B cell (primary cell): ENCODE measurements at regions not wholly inside any gene's neighbourhood (a gene's known extent, or its start where the extent isn't known, plus 50 kb on each side); places are given as distances from the start of the nearest gene placed in this dataset.

Source experiments
- ATAC-seq: fragments of 200-7000 bp; cut with Tn5 transposase; one replicate; pipeline ENCODE4 v1.10.0; 2021; ENCODE audit warnings: low read depth, mild to moderate bottlenecking, moderate number of reproducible peaks, moderate library complexity
- CTCF ChIA-PET: fragments of 350-600 bp; sonication (Branson Sonifier 250); formaldehyde crosslinking; loops from one replicate; lab custom pipeline; 2021; ENCODE audit warnings: antibody characterized with exemption, inconsistent platforms; lab: Charles Lee
- POLR2A ChIA-PET: fragments of 350-600 bp; sonication (Branson Sonifier 250); formaldehyde crosslinking; loops from one replicate; lab custom pipeline; 2021; ENCODE audit warnings: antibody characterized with exemption; lab: Charles Lee
- DNase-seq: peaks from one replicate; pipeline ENCODE4 v3.0.0; 2013
- H2AFZ ChIP-seq: 2 replicates; pipeline ENCODE4 v1.6.1; 2012; ENCODE audit warnings: mild to moderate bottlenecking, low read depth, low read length; ENCODE audit not compliant: insufficient read depth, poor library complexity, severe bottlenecking
- H3K27ac ChIP-seq, 2 donors: 1 replicate in 1 of 2; 2 replicates in 1 of 2; pipeline ENCODE4 v1.5.1; 2012 to 2013; ENCODE audit warnings: low read length in 2 of 2, mild to moderate bottlenecking in 2 of 2, moderate library complexity in 1 of 2
- H3K27me3 ChIP-seq, 4 experiments: fragments of 200-600 bp in 1 of 4; sonication (generic) in 1 of 4; replicated peaks in 1 of 4; 1 replicate in 2 of 4; 2 replicates in 2 of 4; pipeline versions ENCODE4 v1.6.1 to v1.7.0; 2013 to 2016; ENCODE audit warnings: low read length in 3 of 4, mild to moderate bottlenecking in 2 of 4, mixed read lengths in 1 of 4, moderate library complexity in 1 of 4; ENCODE audit not compliant: insufficient read depth in 4 of 4, control insufficient read depth in 3 of 4; ENCODE audit errors: control extremely low read depth in 1 of 4
- H3K36me3 ChIP-seq, 2 experiments: replicated peaks in 1 of 2; 1 replicate in 1 of 2; 2 replicates in 1 of 2; pipeline versions ENCODE4 v1.6.1 to v1.7.1; 2013; ENCODE audit warnings: low read length in 1 of 2; ENCODE audit not compliant: insufficient read depth in 2 of 2, control insufficient read depth in 1 of 2; ENCODE audit errors: control extremely low read depth in 1 of 2, extremely low read depth in 1 of 2
- H3K4me1 ChIP-seq, 2 donors: fragments of 200-600 bp in 1 of 2; sonication (generic) in 1 of 2; 1 replicate in 1 of 2; 2 replicates in 1 of 2; pipeline versions ENCODE4 v1.5.1 to v1.6.1; 2013 to 2017; ENCODE audit warnings: low read length in 2 of 2; ENCODE audit not compliant: control insufficient read depth in 2 of 2, insufficient read depth in 2 of 2
- H3K4me2 ChIP-seq: replicated peaks from 2 replicates; pipeline ENCODE3; 2012; ENCODE audit warnings: mild to moderate bottlenecking, low read depth, low read length; ENCODE audit not compliant: poor library complexity, severe bottlenecking
- H3K4me3 ChIP-seq, 5 experiments: fragments of 200-600 bp in 1 of 5; sonication (generic) in 1 of 5; 1 replicate in 3 of 5; 2 replicates in 2 of 5; pipeline versions ENCODE4 v1.5.1 to v1.7.0; 2011 to 2016; ENCODE audit warnings: low read length in 4 of 5, mild to moderate bottlenecking in 4 of 5, low read depth in 2 of 5, control low read depth in 1 of 5, moderate library complexity in 1 of 5; ENCODE audit not compliant: insufficient read depth in 1 of 5; ENCODE audit errors: control extremely low read depth in 1 of 5, extremely low read depth in 1 of 5
- H3K79me2 ChIP-seq: fragments of 200-600 bp; sonication (generic); one replicate; pipeline ENCODE4 v1.6.0; 2016; ENCODE audit warnings: low read length; ENCODE audit not compliant: control insufficient read depth, insufficient read depth
- H3K9ac ChIP-seq: fragments of 200-600 bp; sonication (generic); 2 replicates; pipeline ENCODE4 v1.6.1; 2017; ENCODE audit warnings: mild to moderate bottlenecking, low read length, moderate library complexity
- H3K9me3 ChIP-seq, 3 donors: one replicate each; pipeline versions ENCODE4 v1.6.1 to v1.7.1; 2013; ENCODE audit warnings: low read length in 2 of 3; ENCODE audit not compliant: control insufficient read depth in 2 of 3, insufficient read depth in 1 of 3; ENCODE audit errors: control extremely low read depth in 1 of 3
- H4K20me1 ChIP-seq: 2 replicates; pipeline ENCODE4 v1.6.0; 2012; ENCODE audit warnings: mild to moderate bottlenecking, low read length; ENCODE audit not compliant: insufficient read depth, control insufficient read depth, poor library complexity, severe bottlenecking
- H3K27ac Mint-ChIP-seq: one replicate; pipeline ENCODE4 v1.8.0; 2021; ENCODE audit warnings: mixed read lengths
- H3K27me3 Mint-ChIP-seq: one replicate; pipeline ENCODE4 v1.8.0; 2021; ENCODE audit warnings: mixed read lengths
- H3K4me1 Mint-ChIP-seq: one replicate; pipeline ENCODE4 v1.8.0; 2021; ENCODE audit warnings: mixed read lengths
- H3K4me3 Mint-ChIP-seq: one replicate; pipeline ENCODE4 v1.8.0; 2021; ENCODE audit warnings: mixed read lengths
- H3K9me3 Mint-ChIP-seq: one replicate; pipeline ENCODE4 v1.8.0; 2022; ENCODE audit warnings: mixed read lengths; ENCODE audit not compliant: insufficient read depth
- EZH2 ChIP-seq: IDR thresholded peaks from 2 replicates; pipeline ENCODE4 v1.6.1; 2012; ENCODE audit warnings: borderline replicate concordance, low read depth, mild to moderate bottlenecking, moderate library complexity, low read length; ENCODE audit not compliant: insufficient read depth, poor library complexity, severe bottlenecking
- WGBS: methylation state at CpG from one replicate; pipeline ENCODE4 v1.1.5; 2013; ENCODE audit warnings: missing lambda C conversion rate; ENCODE audit not compliant: insufficient coverage; 5-methylcytosine and 5-hydroxymethylcytosine counted together
- intact Hi-C: fragments of 100-400 bp; cut with micrococcal nuclease; formaldehyde crosslinking; loops from one replicate; pipeline ENCODE4 v1.10.0; 2022
- TF ChIP-seq, protein P1 (sequence below): fragments of 200-600 bp; IDR thresholded peaks from one replicate; pipeline ENCODE4 v1.8.0; 2022; ENCODE audit warnings: antibody characterized with exemption, mild to moderate bottlenecking

DNA sequence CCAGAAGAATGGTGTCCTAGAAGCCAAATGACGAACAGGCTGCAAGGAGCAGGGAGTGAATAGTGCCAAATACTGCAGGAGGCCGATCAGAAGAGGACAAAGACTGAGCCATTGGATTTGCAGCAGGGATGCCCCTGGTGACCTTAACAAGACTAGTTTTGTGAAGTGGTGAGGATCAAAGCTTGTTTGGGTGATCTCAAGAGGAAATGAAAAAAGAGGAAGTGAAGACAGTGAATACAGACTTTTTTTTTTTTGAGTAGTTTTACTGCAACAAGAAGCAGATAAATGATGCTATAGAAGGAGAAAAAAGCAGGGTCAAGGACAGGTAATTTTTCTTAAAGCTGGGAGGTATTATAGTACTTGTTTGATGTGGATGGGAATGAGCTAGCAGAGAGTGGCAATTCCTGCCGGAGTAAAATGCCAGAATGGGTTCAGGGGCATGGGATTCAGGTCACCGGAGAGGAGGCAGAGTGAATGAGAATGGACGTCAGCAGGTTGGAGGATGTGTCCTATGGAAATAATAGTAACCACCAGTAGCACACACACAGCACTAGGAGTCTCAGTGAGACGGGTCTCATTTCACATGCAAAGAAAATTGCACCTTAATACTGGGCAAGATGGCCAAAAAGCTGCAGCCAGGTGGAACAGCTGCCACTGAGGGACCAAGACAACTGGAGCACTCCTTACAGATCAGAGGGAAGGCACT, 345.8 kb upstream of the CCDC196 start:
- H3K27me3 ChIP-seq = peaks cover 0 to 5% (median 0%) of the 10 kb centered on the region in 4 experiments
- H3K4me3 ChIP-seq = no peak overlapping the region
- peak overlapping the region; percentile 37 for H3K4me2 ChIP-seq

DNA sequence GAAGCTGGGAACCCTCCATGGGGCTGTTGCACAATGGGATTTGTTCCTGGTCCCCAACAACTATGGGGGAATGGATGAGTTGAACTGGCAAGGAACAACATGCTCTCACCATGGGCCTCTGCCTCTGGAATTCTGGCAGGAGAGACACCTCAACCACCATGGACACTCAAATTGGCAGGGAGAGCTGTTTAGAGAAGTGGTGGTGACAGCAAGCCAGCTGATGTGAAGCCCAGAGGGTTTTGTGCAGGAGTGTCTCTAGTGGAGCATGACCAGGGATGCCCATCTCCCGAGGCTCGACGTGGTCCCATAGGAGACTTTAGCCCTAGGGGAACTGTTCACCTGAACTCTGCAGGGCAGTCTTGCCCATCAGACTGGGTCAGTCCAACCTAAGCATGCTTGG, 345.2 kb upstream of the CCDC196 start:
- Mint-ChIP-seq H3K27ac (no peak overlapping the region), H3K4me3 (no peak overlapping the region), H3K4me1 (peaks cover 4% of the 10 kb centered on the region), H3K9me3 (no peaks in the 10 kb centered on the region), H3K27me3 (peaks cover 21% of the 10 kb centered on the region)
- no peak overlapping the region for H2AFZ ChIP-seq
- H3K4me3 ChIP-seq = no peak overlapping the region
- ChIA-PET CTCF (no interaction called here), POLR2A (no interaction called here)
- no peaks in the 10 kb centered on the region for H4K20me1 ChIP-seq
- peak overlapping the region; percentile 37 for H3K4me2 ChIP-seq
- no peak overlapping the region for H3K9ac ChIP-seq
- peaks cover 0 to 5% (median 0%) of the 10 kb centered on the region in 4 experiments for H3K27me3 ChIP-seq
- TF ChIP-seq EZH2 = no peak
- TF ChIP-seq, protein P1, sequence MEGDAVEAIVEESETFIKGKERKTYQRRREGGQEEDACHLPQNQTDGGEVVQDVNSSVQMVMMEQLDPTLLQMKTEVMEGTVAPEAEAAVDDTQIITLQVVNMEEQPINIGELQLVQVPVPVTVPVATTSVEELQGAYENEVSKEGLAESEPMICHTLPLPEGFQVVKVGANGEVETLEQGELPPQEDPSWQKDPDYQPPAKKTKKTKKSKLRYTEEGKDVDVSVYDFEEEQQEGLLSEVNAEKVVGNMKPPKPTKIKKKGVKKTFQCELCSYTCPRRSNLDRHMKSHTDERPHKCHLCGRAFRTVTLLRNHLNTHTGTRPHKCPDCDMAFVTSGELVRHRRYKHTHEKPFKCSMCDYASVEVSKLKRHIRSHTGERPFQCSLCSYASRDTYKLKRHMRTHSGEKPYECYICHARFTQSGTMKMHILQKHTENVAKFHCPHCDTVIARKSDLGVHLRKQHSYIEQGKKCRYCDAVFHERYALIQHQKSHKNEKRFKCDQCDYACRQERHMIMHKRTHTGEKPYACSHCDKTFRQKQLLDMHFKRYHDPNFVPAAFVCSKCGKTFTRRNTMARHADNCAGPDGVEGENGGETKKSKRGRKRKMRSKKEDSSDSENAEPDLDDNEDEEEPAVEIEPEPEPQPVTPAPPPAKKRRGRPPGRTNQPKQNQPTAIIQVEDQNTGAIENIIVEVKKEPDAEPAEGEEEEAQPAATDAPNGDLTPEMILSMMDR = no peak
- H3K9me3 ChIP-seq = peaks cover 0 to 7% (median 0%) of the 10 kb centered on the region in 3 donors
- no peak overlapping the region for H3K27ac ChIP-seq
- no peaks in the 10 kb centered on the region for H3K79me2 ChIP-seq
- intact Hi-C loops = no loop called here
- no peaks in the 10 kb centered on the region for H3K36me3 ChIP-seq
- H3K4me1 ChIP-seq = peaks cover 15 to 19% of the 10 kb centered on the region in 2 donors
- WGBS = 37% methylated on average over 3 of the region's 3 CpGs
- DNase-seq (no peak), ATAC-seq (no peak)

More for the DNA sequence above, 345.8 kb upstream of the CCDC196 start:
- peaks cover 15 to 19% of the 10 kb centered on the region in 2 donors for H3K4me1 ChIP-seq
- WGBS = 54% methylated on average over 3 of the region's 6 CpGs
- intact Hi-C loops = no loop called here
- no peak overlapping the region for H3K4me3 Mint-ChIP-seq
- TF ChIP-seq, protein P1 = no peak
- TF ChIP-seq EZH2 = no peak
- H3K9me3 Mint-ChIP-seq = no peaks in the 10 kb centered on the region
- H3K4me1 Mint-ChIP-seq = peaks cover 4% of the 10 kb centered on the region
- no peaks in the 10 kb centered on the region for H3K36me3 ChIP-seq
- H3K27ac Mint-ChIP-seq = no peak overlapping the region
- no peaks in the 10 kb centered on the region for H3K79me2 ChIP-seq
- H4K20me1 ChIP-seq = no peaks in the 10 kb centered on the region
- H2AFZ ChIP-seq = no peak overlapping the region
- H3K27ac ChIP-seq = no peak overlapping the region
- DNase-seq (peak; percentile 58), ATAC-seq (peak; percentile 54)
- ChIA-PET POLR2A (no interaction called here), CTCF (no interaction called here)
- H3K27me3 Mint-ChIP-seq = peaks cover 19% of the 10 kb centered on the region
- peaks cover 0 to 4% (median 0%) of the 10 kb centered on the region in 3 donors for H3K9me3 ChIP-seq
- H3K9ac ChIP-seq = no peak overlapping the region
